Duodenal mucosa (tissue), 2 donors: ENCODE measurements at regions not wholly inside any gene's neighbourhood (a gene's known extent, or its start where the extent isn't known, plus 50 kb on each side); places are given as distances from the start of the nearest gene placed in this dataset.
"Not testable (repeated sequence)": the region's sequence is repeated elsewhere in the genome, so short reads cannot be mapped to it uniquely, and the experiment has no call there.

Source experiments
- H3K27ac ChIP-seq: one replicate; pipeline ENCODE4 v1.7.0; 2013; ENCODE audit warnings: low read depth, low read length
- H3K27me3 ChIP-seq, 2 donors: one replicate each; pipeline ENCODE4 v1.7.0; 2013; ENCODE audit warnings: low read length in 2 of 2, control low read depth in 1 of 2; ENCODE audit not compliant: insufficient read depth in 2 of 2, control insufficient read depth in 1 of 2
- H3K36me3 ChIP-seq, 2 donors: one replicate each; pipeline ENCODE4 v1.7.0; 2013; ENCODE audit warnings: low read length in 2 of 2, control low read depth in 1 of 2; ENCODE audit not compliant: insufficient read depth in 2 of 2, control insufficient read depth in 1 of 2
- H3K4me1 ChIP-seq, 2 donors: one replicate each; pipeline ENCODE4 v1.7.0; 2013; ENCODE audit warnings: low read length in 2 of 2, control low read depth in 1 of 2; ENCODE audit not compliant: insufficient read depth in 2 of 2, control insufficient read depth in 1 of 2
- H3K4me3 ChIP-seq, 2 donors: one replicate each; pipeline ENCODE4 v1.7.0; 2013; ENCODE audit warnings: low read length in 2 of 2, low read depth in 1 of 2
- H3K9ac ChIP-seq, 2 donors: one replicate each; pipeline ENCODE4 v1.7.0; 2013; ENCODE audit warnings: low read length in 2 of 2, low read depth in 1 of 2
- H3K9me3 ChIP-seq, 2 donors: one replicate each; pipeline ENCODE4 v1.7.0; 2013; ENCODE audit warnings: low read length in 2 of 2, control low read depth in 1 of 2; ENCODE audit not compliant: control insufficient read depth in 1 of 2

- H3K4me3 ChIP-seq, H3K9me3 ChIP-seq, H3K27ac ChIP-seq, H3K36me3 ChIP-seq, H3K4me1 ChIP-seq, H3K9ac ChIP-seq, H3K27me3 ChIP-seq: not testable (repeated sequence)
Measured at GRCh38 chr6:28800647-28801046, 123.1 kb downstream of the TRIM27 start.

GRCh38 chr6:28802417-28803336 is 121.1 kb downstream of the TRIM27 start:
- Histone ChIP-seq H3K4me1 (no peaks in the 10 kb centered on the region), H3K9me3 (no peaks in the 10 kb centered on the region), H3K27ac (no peak overlapping the region), H3K9ac (no peak overlapping the region), H3K27me3 (peaks cover 4 to 5% of the 10 kb centered on the region in 2 donors), H3K36me3 (no peaks in the 10 kb centered on the region), H3K4me3 (no peak overlapping the region)

GRCh38 chr6:28803337-28803709 is 120.5 kb downstream of the TRIM27 start:
- no peaks in the 10 kb centered on the region for H3K4me1 ChIP-seq
- H3K9me3 ChIP-seq: no peaks in the 10 kb centered on the region
- H3K27ac ChIP-seq: no peak overlapping the region
- H3K4me3 ChIP-seq: no peak overlapping the region
- no peak overlapping the region for H3K9ac ChIP-seq
- H3K27me3 ChIP-seq: peaks cover 10 to 12% of the 10 kb centered on the region in 2 donors
- H3K36me3 ChIP-seq: no peaks in the 10 kb centered on the region

- Histone ChIP-seq H3K27me3 (peaks cover 41 to 42% of the 10 kb centered on the region in 2 donors), H3K36me3 (no peaks in the 10 kb centered on the region), H3K9ac (no peak overlapping the region), H3K4me1 (no peaks in the 10 kb centered on the region), H3K9me3 (no peaks in the 10 kb centered on the region), H3K27ac (no peak overlapping the region), H3K4me3 (no peak overlapping the region)
Measured at GRCh38 chr6:28807682-28808280, 116.0 kb downstream of the TRIM27 start.

- Histone ChIP-seq H3K9me3 (no peaks in the 10 kb centered on the region), H3K27ac (no peak overlapping the region), H3K36me3 (no peaks in the 10 kb centered on the region), H3K9ac (no peak overlapping the region), H3K4me3 (no peak overlapping the region), H3K4me1 (no peaks in the 10 kb centered on the region), H3K27me3 (peaks cover 46 to 48% of the 10 kb centered on the region in 2 donors)
Measured at GRCh38 chr6:28808383-28808782, 115.4 kb downstream of the TRIM27 start.

DNA sequence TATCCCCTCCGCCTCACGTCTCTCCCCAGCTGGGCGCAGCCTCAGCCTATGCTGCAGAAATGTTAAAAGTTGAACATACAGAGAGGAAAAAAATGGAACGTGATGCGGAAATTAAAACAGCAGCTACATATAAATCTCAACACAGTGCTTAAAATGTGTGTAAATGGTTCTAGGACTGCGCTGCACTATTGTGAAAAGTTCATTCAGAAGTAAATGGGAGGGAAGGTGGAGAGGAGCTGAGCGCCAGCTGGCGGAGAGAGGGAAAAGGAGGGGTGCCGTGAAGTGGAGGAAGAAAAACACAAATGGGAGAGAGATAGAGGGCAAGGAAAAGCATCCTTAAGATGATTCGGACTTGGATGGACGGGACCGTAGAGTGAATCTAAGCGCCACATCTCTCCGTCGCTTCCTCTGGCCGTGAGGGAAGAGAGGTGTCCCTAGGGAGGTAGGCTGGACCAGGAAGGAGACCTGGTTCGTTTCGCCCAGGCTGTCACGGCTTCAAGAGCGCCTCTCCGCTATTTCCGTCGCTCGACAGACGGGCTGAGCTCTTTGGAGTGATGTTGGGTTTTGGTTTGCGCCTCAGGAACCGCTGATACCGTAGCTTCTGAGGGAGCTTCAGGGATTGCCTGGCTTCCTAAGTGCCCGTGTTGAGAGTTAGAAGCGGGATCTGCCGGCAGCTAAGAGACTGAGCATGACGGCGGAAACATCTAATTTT is 113.7 kb downstream of the TRIM27 start:
- H3K9me3 ChIP-seq: no peaks in the 10 kb centered on the region
- H3K27ac ChIP-seq: no peak overlapping the region
- no peaks in the 10 kb centered on the region for H3K4me1 ChIP-seq
- H3K9ac ChIP-seq: no peak overlapping the region
- peaks cover 62 to 64% of the 10 kb centered on the region in 2 donors for H3K27me3 ChIP-seq
- no peaks in the 10 kb centered on the region for H3K36me3 ChIP-seq
- H3K4me3 ChIP-seq: no peak overlapping the region

GRCh38 chr6:28810659-28811053 is 113.1 kb downstream of the TRIM27 start:
- Histone ChIP-seq H3K9me3 (no peaks in the 10 kb centered on the region), H3K27ac (no peak overlapping the region), H3K4me3 (no peak overlapping the region), H3K4me1 (no peaks in the 10 kb centered on the region), H3K27me3 (peaks cover 67 to 70% of the 10 kb centered on the region in 2 donors), H3K36me3 (no peaks in the 10 kb centered on the region), H3K9ac (no peak overlapping the region)

- no peak overlapping the region for H3K9ac ChIP-seq
- H3K27me3 ChIP-seq: peaks cover 80 to 82% of the 10 kb centered on the region in 2 donors
- H3K4me3 ChIP-seq: no peak overlapping the region
- no peak overlapping the region for H3K27ac ChIP-seq
- no peaks in the 10 kb centered on the region for H3K36me3 ChIP-seq
- no peaks in the 10 kb centered on the region for H3K9me3 ChIP-seq
- no peaks in the 10 kb centered on the region for H3K4me1 ChIP-seq
Measured at GRCh38 chr6:28811873-28812272, 111.9 kb downstream of the TRIM27 start.

DNA sequence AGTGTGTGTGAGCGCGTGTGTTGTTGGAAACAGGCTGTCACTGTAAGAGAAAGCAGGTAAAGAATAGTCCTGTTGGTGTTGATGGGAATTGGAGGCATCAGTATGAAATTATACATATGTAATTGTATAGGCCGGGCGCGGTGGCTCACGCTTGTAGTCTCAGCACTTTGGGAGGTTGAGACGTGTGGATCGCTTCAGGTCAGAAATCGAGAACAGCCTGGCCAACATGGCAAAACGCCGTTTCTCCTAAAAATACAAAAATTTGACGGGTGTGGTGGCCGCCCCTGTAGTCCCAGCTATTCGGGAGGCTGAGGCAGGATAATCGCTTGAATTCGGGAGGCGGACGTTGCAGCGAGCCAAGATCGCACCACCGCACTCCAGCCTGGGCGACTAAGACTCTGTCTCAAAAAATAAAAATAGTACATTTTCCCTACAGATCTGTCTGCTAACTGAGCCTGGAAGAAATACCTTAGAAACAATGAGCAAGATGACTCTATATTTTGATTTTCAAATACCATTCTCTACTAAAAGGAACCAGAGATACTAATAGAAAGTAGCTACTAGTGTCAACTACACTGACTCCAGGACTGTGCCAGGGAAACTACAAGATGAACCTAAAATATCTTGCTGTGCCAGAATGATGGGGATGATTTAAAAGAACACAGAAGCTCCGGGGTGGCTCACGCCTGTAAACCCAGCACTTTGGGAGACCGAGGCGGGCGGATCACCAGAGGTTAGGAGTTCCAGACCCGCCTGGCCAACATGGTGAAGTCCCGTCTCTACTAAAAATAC is 110.8 kb downstream of the TRIM27 start:
- no peaks in the 10 kb centered on the region for H3K36me3 ChIP-seq
- H3K9ac ChIP-seq: no peak overlapping the region
- peaks cover 77 to 80% of the 10 kb centered on the region in 2 donors for H3K27me3 ChIP-seq
- H3K4me3 ChIP-seq: no peak overlapping the region
- no peaks in the 10 kb centered on the region for H3K4me1 ChIP-seq
- no peak overlapping the region for H3K27ac ChIP-seq
- H3K9me3 ChIP-seq: no peaks in the 10 kb centered on the region
